SH-SY5Y (cell line): ENCODE measurements at regions not wholly inside any gene's neighbourhood (a gene's known extent, or its start where the extent isn't known, plus 50 kb on each side); places are given as distances from the start of the nearest gene placed in this dataset.

Source experiments
- GATA2 ChIP-seq: IDR thresholded peaks from 2 replicates; pipeline ENCODE4 v1.6.1; 2011; ENCODE audit warnings: mild to moderate bottlenecking, low read depth, low read length
- GATA3 ChIP-seq: IDR thresholded peaks from 2 replicates; pipeline ENCODE4 v1.6.1; 2011; ENCODE audit warnings: low read depth, mild to moderate bottlenecking, low read length, moderate library complexity

DNA sequence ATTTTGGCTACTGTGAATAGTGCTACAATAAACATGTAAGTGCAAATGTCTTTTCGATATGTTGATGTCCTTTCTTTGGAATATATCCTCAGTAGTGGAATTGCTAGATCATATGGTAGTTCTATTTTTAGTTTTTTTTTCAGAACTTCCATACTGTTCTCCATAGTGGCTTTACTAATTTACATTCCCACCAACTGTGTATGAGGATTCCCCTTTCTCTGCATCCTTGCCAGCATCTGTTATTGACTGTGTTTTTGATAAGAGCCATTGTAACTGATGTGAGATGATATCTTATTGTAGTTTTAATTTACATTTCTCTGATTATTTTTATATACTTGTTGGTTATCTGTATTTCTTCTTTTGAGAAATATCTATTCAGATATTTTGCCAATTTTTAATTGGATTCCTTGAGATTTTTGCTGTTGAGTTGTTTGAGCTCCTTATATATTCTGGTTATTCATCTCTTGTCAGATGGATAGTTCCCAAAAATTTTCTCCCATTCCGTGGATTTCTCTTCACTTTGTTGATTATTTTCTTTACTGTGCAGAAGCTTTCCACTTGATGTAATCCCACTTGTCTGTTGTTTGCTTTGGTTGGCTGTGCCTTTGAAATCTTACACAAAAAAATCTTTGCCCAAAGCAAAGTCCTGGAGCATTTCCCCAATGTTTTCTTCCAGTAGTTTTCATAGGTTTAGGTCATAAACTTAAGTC lies 532.3 kb downstream of the PID1 start:
- no peak for TF ChIP-seq GATA2
- TF ChIP-seq GATA3 = no peak
